ENCODE measurements at regions not wholly inside any gene's neighbourhood (a gene's known extent, or its start where the extent isn't known, plus 50 kb on each side); places are given as distances from the start of the nearest gene placed in this dataset.

GRCh38 chr11:22558664-22559063 lies 67.0 kb downstream of the FANCF start:
- TF ChIP-seq, protein P1, sequence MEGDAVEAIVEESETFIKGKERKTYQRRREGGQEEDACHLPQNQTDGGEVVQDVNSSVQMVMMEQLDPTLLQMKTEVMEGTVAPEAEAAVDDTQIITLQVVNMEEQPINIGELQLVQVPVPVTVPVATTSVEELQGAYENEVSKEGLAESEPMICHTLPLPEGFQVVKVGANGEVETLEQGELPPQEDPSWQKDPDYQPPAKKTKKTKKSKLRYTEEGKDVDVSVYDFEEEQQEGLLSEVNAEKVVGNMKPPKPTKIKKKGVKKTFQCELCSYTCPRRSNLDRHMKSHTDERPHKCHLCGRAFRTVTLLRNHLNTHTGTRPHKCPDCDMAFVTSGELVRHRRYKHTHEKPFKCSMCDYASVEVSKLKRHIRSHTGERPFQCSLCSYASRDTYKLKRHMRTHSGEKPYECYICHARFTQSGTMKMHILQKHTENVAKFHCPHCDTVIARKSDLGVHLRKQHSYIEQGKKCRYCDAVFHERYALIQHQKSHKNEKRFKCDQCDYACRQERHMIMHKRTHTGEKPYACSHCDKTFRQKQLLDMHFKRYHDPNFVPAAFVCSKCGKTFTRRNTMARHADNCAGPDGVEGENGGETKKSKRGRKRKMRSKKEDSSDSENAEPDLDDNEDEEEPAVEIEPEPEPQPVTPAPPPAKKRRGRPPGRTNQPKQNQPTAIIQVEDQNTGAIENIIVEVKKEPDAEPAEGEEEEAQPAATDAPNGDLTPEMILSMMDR (conservative IDR thresholded peaks at IDR 0.05 in 1 of 2, IDR thresholded peaks at IDR 0.05 in 1 of 2; ENCODE audit: low read depth in 1 of 2, low read length in 2 of 2): no peak
- TF ChIP-seq EZH2 (IDR thresholded peaks at IDR 0.05; ENCODE audit: low read length, missing control alignments): no peak

Data from fibroblast of lung (primary cell).